ENCODE measurements at regions not wholly inside any gene's neighbourhood (a gene's known extent, or its start where the extent isn't known, plus 50 kb on each side); places are given as distances from the start of the nearest gene placed in this dataset.

DNA sequence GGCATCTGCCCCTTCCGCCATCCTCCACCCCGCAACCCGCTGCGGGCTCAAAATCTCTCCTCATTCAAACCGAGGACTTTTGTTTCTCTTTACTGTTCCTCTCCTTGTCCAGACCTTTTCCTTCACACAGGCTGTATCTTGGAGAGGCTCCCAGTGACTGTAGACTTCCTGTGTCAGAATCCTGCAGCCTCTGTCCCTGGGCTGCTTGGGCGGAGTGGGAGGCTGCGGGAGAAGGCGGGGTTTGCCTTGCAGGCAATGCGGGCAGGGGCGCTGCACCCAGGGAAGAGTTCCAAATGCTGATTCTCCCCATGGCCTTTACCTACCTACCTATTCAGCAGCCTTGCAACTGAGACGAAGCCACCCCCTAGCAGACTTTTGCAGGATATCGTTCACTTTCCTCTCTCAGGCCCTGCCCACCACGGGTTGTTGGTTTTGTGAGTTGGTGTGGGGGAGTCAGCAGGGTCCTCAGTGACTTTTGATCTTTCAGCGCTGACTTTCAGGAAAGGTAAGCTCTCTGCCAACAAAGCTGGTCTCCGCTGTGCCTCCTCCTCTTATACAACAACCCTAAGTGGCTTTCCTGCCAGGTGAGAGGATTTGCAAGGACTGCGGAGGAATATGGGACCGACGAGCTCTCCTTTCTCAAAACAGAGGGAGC, 79.0 kb upstream of the KCNA1 start:
- H3K27me3 Mint-ChIP-seq (ENCODE audit: low read depth) = peaks cover 11% of the 10 kb centered on the region
- WGBS (ENCODE audit: extremely low coverage, insufficient read length, low lambda C conversion rate) = no CpG with 5 or more reads among the region's 18 CpGs
- H3K27me3 ChIP-seq (ENCODE audit: insufficient read depth, low read length) = no peaks in the 10 kb centered on the region
- H3K4me3 Mint-ChIP-seq = no peak overlapping the region
- no peaks in the 10 kb centered on the region for H3K9me3 ChIP-seq (ENCODE audit: control insufficient read depth, low read depth, low read length)
- H3K27ac Mint-ChIP-seq = no peak overlapping the region; a peak in 1 of 7 replicates
- no peak overlapping the region for H4K5ac ChIP-seq (ENCODE audit: insufficient read length, low read depth, low read length)
- no peak overlapping the region for H3K18ac ChIP-seq (ENCODE audit: insufficient read length, low read depth, low read length)
- no peak for TF ChIP-seq CTCF (conservative IDR thresholded peaks at IDR 0.05)
- H3K4me2 ChIP-seq (ENCODE audit: insufficient read depth, insufficient read length, low read length) = no peak overlapping the region
- no peak overlapping the region for H2BK15ac ChIP-seq (ENCODE audit: low read depth, low read length)
- H2AFZ ChIP-seq (ENCODE audit: low read length) = no peak overlapping the region
- H3K9me3 Mint-ChIP-seq = 0 out of 5 replicates have a peak, but pooled peaks cover 0 to 2% of the 10 kb centered on the region in 2 experiments
- no peak overlapping the region for H3K27ac ChIP-seq (ENCODE audit: insufficient read length, low read depth, low read length)
- H3K56ac ChIP-seq (ENCODE audit: insufficient read length, low read depth, low read length) = no peak overlapping the region
- no peak overlapping the region for H2BK12ac ChIP-seq (ENCODE audit: insufficient read length, low read depth, low read length)
- no peak overlapping the region for H4K8ac ChIP-seq (replicated peaks; ENCODE audit: insufficient read length, low read depth, low read length)
- H3K9ac ChIP-seq (ENCODE audit: extremely low read depth, insufficient read length, low read length) = no peak overlapping the region
- H2BK120ac ChIP-seq (ENCODE audit: low read depth, low read length, poor library complexity, severe bottlenecking) = no peak overlapping the region
- H2BK20ac ChIP-seq (ENCODE audit: low read depth, low read length, poor library complexity, severe bottlenecking) = no peak overlapping the region
- H3K79me1 ChIP-seq (ENCODE audit: insufficient read depth, low read depth, low read length, poor library complexity, severe bottlenecking) = no peaks in the 10 kb centered on the region
- H3K14ac ChIP-seq (ENCODE audit: insufficient read depth, low read length) = no peak overlapping the region
- no peak overlapping the region for H3K4ac ChIP-seq (ENCODE audit: low read depth, low read length)
- H3K23ac ChIP-seq (ENCODE audit: insufficient read length, low read depth, low read length) = no peak overlapping the region
- no peak overlapping the region for H4K91ac ChIP-seq (ENCODE audit: insufficient read length, low read depth, low read length)
- H3K23me2 ChIP-seq (ENCODE audit: insufficient read length, low read depth, low read length, poor library complexity, severe bottlenecking) = no peaks in the 10 kb centered on the region
- no peak overlapping the region for H3T11ph ChIP-seq (ENCODE audit: low read length)
- DNase-seq = peak; percentile 55
- no peak overlapping the region for H2BK5ac ChIP-seq (ENCODE audit: insufficient read length, low read length)
- no peaks in the 10 kb centered on the region; the same call in 1 of the 2 replicates for H3K4me1 ChIP-seq (ENCODE audit: insufficient read depth, low read length)
- H3K4me1 Mint-ChIP-seq = peaks cover 19 to 20% of the 10 kb centered on the region in 2 experiments
- H3K79me2 ChIP-seq (ENCODE audit: insufficient read depth, low read length) = no peaks in the 10 kb centered on the region
- no peak overlapping the region for H2AK5ac ChIP-seq (ENCODE audit: insufficient read length, low read length)
- H3K36me3 Mint-ChIP-seq (ENCODE audit: insufficient read depth in 1 of 3, low read depth in 3 of 3) = peaks cover 3 to 4% (median 3%) of the 10 kb centered on the region in 3 experiments; a peak in 4 of 7 replicates
- no peaks in the 10 kb centered on the region for H4K20me1 ChIP-seq (ENCODE audit: control insufficient read depth, insufficient read depth, insufficient read length)
